Right lung (tissue), 2 donors: ENCODE measurements at regions not wholly inside any gene's neighbourhood (a gene's known extent, or its start where the extent isn't known, plus 50 kb on each side); places are given as distances from the start of the nearest gene placed in this dataset.
A peak's percentile ranks its signal among the peaks of the same experiment; 100 is the strongest.

Experiments
- DNase-seq, 2 donors: peaks; one replicate each; pipeline ENCODE4 v3.0.0-alpha.2; 2013

DNA sequence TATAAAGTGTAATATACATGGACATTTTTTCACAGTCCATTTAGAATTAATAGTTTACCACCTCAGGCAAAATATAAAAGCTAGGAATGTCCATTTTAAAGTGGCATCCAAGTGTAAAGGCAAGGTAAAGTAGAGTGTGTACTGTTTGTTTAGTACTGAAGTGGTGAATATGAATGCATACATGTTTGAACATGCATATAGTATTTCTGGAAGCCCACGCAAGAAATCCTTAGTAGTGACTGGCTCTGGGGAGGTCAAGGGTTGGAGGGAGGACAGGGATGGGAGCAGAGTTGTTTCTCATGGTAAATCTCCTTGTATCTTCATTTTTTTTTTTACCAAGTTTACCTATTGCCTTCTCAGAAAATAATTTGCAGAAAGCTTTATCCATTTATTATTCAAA, 129.2 kb downstream of the UNC5CL start:
- DNase-seq: no peak

DNA sequence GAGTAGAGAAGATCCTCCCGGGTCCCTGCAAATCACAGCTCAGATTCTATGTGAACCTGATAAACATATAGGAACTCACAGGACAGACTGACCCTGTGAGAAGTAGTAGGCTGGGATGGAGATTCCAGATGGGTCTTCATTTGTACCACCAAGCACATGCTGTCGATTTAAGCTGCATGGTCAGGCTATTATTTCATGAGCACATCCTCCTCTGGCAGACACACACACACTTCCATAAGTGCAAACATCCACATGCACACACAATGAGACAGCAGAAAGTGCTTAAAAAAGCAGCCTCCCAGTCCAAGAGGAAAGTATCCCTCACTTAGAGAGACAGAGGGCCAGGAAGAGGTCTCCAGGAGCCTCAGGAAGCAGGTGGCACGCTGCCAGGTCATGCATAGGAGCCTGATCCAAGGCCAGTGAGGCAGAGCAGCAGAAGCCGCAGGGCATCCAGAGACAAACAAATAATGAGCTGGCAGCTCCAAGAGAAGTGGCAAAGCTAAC, 131.8 kb downstream of the UNC5CL start:
- DNase-seq: no peak

DNA sequence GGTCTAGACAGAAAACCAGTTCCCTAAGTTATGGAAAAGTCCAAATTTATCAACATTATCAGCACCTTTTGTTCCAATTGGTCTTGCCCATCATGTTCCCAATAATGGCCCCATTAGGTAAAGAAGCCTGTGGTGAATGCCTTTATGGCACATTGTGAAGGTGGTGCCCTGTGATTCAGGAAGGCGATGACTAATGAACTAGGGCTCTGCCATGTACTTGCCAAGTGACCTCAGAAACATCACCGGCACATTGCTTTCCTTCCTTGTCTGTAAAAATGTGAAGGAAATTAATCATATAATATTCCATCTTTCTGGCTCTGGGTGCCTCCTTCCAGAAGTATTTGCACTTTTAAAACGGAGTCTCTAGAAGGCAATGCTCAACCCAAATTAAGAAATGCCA, 132.3 kb downstream of the UNC5CL start:
- no peak for DNase-seq

DNA sequence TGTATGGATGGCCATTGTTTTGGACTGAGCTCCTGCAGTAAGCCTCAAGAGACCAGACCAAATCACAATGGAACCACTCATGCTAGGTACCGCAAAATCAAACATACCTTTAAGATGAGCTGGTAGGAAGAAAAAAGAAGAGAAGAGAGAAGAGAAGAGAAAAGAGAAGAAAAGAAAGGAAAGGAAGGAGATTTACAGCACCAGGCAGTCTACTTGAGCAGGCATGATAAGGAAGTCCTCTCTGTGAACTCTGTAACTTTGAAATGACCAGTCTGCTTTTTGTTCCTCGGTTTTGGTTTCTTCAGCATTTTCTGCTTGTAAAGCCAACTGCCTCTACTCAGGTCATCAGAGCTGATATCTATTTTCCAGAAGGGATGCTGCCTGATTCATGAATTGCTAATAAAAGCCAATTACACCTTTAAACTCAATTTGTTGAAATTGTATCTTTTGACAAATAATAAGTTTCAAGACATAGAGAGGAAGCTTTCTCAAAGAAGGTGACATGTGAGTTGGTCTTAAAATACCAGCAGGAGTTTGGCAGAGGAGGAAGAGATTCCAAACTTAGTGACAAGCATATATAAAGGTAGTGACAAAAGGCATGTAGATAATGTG, 134.3 kb downstream of the UNC5CL start:
- no peak for DNase-seq

DNA sequence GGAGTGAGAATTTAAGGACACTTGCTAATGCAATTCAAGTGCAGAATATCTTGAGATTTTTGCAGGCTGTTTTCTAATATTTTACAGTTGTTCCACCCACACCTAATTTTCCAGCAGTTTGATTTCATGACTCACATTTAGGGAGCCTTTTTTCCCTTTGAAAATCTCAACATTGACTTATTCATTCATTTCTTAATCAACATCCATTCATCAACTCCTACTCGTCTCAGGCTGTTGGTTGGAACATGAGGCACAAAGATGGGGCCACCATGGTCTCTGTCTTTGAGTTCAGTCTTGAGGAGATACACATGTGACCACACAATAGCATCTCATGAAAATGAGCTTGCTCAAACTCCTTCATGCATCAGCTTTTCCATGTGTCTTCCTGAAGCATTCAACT, 135.6 kb downstream of the UNC5CL start:
- no peak for DNase-seq

DNA sequence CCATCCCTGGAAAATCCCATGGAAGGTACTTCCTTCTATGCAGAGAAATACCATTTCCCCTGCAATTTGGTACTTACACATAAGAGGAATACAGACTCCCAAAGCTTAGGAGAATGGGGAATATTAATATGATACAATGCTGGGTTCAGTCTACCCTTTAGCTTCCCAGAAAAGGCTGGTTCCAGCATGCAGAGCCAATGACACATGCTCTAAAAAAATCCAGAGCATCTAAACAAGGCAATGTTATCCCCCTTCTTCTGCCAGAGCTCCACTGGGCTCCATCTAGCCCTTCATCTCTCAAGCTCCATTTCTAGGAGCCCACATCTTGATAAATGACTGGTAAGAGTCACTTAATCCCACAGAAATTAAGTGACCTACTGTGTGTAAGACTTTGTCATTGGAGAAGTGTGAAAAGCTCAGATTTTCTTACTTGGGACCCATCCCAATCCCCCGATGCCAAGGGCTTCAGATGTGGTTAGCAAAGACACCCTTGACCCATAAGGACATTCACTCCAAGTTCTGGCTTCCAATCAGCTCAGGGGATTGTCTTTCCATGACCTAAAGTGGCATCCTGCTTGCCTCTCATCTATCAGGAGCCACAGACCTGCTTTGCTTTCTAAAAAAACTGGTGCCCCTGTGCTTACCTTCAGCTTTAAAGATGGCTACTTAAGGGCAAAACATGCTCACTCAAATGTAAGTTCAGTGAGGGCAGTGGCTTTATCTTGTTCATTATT, 137.5 kb downstream of the UNC5CL start:
- no peak for DNase-seq

DNA sequence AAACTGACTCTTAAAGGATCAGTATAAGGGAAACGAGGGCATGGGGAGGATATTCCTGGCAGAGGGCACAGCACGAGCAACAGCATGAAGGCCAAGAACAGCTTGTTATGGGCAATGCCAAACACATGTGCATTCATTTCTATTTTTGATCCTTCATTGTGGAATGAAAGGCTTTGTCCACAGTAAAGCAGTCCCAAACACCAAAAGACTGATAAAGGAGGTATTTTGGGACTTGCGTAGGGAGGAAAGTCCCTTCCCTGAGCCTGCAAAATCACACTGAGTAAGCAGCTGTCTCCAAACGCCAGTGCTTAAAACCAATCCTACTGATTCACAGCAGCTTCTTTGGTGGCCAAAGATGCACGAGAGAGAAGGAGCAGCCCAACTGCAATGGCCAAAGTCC, 138.2 kb downstream of the UNC5CL start:
- DNase-seq: no peak

DNA sequence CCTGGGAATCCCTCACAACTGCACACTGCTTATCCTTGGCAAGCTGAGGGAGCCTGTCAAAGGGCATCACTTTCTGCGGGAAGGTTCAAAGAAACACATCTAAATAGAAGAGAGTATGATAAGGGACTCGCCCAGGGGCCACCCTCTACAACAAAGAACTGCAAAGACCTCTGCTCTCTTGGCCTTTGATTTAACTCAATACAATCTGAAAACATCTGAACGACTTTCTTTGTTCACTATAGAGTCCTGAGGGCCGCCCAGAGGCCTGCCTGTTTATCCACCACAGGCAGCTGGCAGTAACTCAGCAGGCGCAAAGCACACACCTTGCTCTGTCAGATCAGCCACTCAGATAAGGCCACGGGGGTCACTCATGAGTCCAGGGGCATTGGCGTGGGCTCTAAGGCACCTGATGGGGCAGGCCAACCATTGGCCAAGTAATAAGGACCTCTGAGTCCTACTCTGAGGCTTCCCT, 139.3 kb downstream of the UNC5CL start:
- no peak for DNase-seq

DNA sequence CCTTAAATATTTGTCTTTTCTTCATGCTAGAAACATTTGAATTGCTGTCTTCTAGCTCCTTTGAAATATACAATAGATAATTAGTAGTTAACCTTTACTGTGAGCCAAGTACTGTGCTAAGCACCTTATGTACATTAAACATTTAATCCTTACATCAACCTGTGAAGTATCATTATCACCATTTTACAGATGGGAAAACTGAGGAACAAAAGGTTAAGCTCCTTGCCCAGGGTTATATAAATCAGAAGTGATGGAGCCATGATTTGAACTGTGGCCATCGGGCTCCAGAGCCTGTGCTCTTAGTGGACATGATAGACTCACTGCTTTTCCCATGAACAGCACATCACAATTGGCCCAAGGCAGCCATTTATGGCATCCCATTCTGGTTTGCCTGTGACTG, 140.9 kb downstream of the UNC5CL start:
- no peak for DNase-seq

DNA sequence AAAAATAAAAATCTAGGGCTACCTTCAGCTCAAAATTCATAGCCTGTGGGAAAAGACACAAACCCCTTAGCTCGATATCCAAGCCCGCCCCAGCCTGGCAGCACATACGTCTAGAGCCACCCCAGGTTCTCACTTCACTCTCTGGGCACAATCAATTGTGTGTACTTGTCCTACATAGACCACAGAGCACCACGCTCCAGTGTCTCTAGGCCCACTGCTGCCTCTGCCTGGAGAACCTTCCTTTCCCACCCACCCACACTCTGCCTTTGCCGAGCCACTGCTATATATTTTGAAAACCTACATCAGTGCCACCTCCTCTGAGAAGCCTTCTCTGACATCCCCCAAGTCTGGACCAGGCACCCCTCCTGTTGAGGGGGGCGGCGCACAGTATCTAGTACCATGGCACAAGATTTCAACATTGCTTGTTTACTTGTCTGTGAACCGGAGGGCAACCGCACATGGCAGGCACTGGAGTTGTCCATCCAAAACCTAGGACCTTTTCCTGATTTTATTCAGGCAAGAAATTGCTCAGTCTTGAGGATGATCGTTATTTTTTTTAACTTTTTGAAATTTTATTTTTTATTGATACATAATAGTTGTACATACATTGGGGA, 141.5 kb downstream of the UNC5CL start:
- no peak for DNase-seq

DNA sequence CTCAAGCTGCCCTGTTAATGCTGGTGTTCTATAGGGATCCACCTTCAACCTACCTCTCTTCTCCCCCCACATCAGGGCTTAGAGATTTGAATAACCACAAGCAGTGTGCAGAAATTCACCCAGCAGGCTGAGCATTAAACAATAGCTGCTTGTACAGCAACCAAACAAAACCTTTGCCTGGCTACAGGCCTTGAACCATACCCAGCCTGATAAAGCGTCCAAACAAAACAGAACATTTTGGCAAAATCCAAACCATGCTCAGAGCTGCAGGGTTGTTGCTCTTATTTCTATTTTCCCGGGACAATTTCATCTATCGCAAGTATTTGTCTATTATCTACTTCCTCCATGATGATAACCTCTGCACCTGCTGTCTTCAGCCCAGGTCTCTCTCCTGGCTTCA, 142.3 kb downstream of the UNC5CL start:
- no peak for DNase-seq

DNA sequence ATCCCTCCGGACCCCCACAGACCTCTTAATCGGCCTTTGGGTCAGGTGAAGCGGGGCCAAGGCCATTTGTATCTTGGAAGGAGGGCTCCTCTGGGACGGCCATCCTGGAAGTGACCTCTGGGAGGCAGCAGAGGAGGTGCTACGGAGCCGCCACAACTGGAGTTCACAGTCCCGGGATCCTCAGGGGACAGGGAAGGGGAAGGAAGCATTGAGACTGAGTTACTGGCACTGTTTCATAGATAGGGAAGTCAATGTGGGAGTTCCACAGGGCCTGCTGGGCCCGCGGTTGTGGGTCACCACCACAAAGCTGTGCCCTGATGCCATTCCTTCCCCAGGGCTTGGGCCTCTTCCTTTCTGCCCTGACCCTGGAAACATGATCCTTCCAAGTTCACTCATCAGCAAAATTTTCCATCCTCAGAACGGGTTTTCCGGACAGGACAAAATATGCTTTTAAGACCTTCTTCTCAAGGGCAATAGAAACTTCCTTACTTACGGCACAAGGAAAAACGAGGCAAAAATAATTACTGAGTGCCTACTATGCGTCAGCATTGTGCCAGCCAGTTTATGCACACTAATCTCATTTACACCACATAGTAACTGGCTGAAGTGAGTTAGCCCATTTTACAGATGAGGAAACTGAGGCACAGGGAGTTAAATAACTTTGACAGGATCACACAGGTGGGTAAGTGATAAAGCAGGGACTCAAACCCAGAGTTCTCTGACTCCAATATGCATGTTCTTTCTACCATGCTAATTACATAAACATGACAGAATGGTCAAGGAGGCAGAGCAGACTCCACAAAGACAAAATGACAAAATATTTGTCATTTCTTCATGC, 143.8 kb downstream of the UNC5CL start:
- DNase-seq: peak; percentile 45 to 56

DNA sequence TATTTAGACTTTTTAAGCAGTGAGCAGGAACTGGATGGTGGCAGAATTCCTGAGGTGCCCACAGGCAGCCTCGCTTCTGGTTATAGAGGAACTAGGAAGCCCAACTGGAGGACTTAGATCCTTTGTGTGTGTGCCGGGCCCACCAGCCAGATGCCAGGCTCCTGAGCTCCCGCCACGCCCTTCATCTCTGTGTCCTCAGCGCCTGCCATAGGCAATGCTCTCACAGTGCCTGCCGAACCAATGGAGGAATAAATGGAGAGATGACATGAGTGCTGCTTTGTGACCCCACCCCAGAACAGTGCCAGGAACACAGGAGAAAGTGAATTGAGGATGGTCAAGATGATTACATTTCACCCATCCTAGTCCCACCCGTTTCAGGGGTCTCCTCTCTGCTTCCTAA, 146.0 kb downstream of the UNC5CL start:
- DNase-seq: no peak

DNA sequence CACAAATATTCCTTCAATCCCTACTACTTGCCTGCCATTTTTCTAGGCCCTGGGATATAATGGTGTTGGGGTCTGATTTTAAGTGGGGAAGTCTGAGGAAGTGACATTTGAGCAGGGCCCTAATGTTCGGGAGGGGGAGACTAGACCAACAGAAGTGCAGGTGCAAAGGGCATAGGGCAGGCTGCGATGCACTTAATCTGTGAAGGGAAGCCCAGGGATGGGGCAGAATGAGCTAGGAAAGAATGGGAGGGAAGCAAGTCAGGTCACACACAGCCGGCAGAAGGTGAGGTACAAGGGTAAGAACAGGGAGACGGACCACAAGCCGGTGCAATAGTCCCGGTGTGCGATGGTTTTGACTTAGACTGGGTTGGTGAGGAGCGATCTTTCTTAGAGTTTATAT, 146.8 kb downstream of the UNC5CL start:
- no peak for DNase-seq

DNA sequence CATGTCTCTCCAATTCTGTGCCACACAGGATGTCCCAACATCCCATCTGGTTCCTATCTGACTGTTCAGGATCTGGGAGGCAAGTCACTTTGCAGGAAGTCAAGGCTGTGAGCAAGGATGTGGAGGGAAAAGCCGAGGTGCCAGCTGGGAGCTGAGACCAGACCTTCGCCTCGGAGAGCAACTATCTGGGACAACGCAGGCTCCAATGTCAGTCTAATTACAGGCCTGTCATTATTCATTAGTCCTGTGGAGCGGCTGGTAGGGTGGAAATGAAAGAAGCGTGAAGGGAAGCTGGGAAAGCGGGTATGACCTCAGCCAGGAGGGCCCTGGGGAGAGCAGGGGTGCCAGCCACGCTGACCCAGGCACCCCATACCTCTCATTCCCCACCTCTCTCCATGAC, 147.3 kb downstream of the UNC5CL start:
- no peak for DNase-seq

DNA sequence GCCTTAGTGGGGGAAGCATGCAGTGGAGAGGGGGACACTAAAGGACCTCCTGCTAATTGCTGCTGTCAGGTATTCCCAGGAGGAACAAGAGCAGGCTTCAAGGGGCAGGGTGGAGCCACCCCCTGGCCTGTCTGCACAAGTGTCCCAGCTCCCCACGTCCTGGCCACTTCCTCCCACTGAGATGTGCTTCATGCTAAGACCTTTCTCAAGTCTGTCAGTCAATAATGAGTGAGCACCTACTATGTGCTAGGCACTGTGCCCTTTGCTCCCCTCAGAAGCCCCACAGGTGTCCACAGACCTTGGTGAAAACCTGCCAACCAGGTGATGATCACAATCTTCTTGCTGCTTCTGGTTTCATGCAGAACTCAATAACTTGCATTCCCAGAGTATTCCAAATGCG, 147.9 kb downstream of the UNC5CL start:
- DNase-seq: no peak

DNA sequence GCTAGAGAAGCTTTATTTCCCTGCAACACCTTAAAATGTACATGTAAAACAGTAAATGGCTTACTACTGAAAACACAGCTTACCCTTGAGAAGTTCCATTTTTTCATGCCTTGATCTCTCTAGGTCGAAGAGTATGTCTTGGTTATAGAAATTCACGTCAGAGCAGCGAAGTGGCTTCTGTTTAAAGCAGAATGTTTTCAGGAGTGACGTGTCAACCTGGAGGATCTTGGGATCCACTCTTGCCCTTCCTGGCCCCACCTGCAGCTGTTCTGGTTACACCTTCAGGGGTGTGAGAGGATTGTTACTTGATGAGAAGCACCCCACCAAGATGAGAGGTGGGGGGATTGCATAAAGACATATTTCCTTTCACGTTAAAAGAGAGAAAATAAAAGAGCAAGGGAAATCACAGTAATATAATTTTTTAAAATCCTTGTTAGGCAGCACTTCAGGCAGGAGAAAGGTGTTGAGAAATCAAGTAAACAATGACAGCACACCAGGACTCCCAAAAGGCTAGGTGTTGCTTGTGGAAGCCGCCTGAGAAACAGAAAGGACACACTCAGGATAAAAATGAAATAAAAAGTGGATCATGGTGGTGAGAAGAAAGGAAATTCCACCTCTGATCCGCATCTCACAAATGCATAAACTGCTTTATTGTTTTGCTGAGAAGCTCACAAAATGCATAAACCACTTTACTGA, 149.7 kb downstream of the UNC5CL start:
- no peak for DNase-seq

DNA sequence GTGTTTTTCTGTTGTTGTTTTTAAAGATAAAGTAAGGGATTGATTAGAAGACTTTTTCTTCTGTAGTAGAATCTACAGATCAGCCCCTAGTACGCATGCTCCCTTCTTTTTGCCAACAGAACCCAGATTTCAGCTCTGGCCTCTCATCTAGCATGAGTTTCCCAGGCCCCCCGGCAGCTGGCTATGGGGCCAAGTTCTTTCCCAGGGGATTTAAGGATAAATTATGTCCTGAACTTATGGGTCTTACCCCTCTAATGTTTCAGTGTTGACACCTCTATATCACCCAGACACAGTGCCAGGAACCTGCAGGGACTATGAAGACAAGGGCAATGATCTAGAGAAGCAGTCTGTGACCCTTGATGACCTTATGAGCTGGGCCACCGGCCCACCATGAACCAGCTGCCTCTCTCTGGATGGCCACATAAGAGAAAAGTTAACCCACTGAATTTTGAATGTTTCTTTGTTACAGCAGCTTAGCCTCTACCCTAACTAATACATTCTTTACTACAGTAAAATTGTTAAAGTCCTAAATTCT, 150.5 kb downstream of the UNC5CL start:
- DNase-seq: no peak

DNA sequence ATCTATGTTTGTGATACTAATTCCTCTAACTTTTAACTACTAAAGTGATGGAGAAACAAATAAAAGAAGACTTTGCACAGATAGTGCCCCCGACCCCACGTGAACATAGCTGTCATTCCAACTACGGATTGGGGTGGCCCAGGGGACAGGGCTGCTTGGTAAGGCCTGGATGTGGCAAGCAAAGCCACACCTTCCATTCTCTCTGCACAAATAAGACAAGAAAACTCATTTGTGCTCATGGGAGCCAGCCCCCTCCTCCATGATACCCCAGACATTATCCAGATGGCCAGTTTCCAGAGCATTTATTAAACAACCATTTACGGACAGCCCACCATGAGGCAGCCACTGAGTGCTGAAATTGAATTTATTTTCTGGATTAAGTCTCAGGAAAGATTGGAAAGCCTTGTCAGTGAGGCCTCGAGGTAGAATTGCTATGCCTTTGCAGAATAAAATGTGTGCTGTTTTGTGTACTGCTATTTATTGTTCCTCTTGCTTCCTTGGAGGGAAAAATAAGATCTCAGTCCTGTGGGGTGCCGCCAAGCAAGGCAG, 151.2 kb downstream of the UNC5CL start:
- DNase-seq: no peak

DNA sequence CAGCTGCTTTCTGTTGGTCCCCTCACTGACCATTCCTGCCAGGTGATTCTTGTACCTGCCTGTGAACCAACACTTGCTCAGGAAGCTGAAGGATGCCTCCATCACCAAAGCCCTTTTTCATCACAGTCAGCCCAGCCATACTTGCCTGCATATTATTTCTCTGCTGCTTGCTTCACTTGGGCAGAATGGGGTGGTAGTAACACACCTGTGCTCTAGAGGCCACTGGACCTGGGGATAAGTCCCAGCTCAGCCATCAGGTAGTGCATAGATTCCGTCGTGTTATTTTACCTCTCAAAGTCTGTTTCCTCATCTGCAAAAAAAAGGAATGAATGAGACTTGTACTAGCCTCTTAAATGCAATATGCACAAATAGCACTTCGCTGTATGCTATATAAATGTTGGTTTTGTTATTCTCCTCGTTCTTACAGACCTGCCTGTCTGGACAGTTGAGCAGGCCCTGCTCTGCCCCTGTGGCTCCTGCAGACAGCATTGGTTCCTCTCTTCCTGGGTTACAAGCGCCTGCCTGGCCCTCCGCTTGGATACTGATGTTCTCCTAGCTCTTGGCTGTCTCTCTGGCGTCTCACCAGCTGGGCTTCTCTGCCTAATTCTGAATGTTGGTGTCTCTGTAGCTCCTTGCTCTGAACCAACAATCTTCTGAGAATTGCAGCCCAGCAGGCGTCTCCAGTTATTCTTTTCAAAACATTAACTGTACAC, 151.8 kb downstream of the UNC5CL start:
- DNase-seq: no peak
